ENCODE measurements at regions not wholly inside any gene's neighbourhood (a gene's known extent, or its start where the extent isn't known, plus 50 kb on each side); places are given as distances from the start of the nearest gene placed in this dataset.

DNA sequence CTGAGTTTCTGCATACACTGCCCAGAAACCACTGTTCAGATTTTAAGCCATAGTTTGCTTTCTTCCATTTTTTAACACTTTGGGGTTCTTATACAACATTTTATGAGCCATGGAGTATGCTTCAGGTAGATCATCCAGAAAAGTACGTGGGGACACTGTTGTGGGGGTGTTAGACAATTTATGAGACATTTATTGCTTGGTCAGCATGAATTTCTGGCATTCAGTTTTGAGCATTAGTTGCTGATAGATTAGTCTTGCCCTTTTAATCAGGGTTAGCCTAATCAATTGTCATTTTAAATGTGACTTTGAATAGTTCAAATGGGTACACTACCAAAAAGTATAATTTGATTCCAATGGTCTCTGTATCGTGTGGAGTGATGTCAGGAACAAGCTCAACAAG lies 434.9 kb downstream of the GPM6A start:
- TF ChIP-seq, protein P1, sequence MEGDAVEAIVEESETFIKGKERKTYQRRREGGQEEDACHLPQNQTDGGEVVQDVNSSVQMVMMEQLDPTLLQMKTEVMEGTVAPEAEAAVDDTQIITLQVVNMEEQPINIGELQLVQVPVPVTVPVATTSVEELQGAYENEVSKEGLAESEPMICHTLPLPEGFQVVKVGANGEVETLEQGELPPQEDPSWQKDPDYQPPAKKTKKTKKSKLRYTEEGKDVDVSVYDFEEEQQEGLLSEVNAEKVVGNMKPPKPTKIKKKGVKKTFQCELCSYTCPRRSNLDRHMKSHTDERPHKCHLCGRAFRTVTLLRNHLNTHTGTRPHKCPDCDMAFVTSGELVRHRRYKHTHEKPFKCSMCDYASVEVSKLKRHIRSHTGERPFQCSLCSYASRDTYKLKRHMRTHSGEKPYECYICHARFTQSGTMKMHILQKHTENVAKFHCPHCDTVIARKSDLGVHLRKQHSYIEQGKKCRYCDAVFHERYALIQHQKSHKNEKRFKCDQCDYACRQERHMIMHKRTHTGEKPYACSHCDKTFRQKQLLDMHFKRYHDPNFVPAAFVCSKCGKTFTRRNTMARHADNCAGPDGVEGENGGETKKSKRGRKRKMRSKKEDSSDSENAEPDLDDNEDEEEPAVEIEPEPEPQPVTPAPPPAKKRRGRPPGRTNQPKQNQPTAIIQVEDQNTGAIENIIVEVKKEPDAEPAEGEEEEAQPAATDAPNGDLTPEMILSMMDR (conservative IDR thresholded peaks at IDR 0.05), result no peak
- no peak for TF ChIP-seq ZFX (IDR thresholded peaks at IDR 0.05)
